ENCODE measurements at regions not wholly inside any gene's neighbourhood (a gene's known extent, or its start where the extent isn't known, plus 50 kb on each side); places are given as distances from the start of the nearest gene placed in this dataset.
"Not testable (repeated sequence)": the region's sequence is repeated elsewhere in the genome, so short reads cannot be mapped to it uniquely, and the experiment has no call there.

DNA sequence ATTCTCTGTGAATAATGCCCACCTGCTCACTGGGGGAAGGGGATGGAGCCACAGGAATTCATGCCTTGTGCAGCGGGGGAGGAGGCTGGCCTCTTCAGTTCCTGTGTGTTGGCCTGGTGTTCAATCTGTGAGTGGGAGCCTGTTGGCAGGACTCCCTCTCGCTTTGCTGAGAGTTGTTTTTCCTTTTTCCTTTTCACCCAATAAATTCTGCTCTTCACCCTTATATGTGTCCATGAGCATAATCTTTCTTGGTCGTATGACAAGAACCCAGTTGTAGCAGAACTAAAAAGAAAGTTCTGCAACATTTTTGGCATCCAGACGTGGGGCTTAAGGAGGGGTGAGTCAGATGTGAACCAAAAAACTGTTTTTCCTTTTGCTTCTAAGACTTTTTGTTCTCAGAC lies 235.2 kb upstream of the HDX start:
- no peaks in the 10 kb centered on the region for H3K36me3 ChIP-seq (ENCODE audit: insufficient read depth, low read length)
- H3K4me1 ChIP-seq (ENCODE audit: insufficient read depth, low read length), result no peaks in the 10 kb centered on the region
- no peak overlapping the region for H2AFZ ChIP-seq (ENCODE audit: low read depth, low read length)
- no peaks in the 10 kb centered on the region for H3K9me3 ChIP-seq (ENCODE audit: low read length)
- no peak overlapping the region for H3K4me3 ChIP-seq (ENCODE audit: low read length)
- peaks cover 5% of the 10 kb centered on the region for H3K27me3 ChIP-seq (ENCODE audit: insufficient read depth, low read length)

DNA sequence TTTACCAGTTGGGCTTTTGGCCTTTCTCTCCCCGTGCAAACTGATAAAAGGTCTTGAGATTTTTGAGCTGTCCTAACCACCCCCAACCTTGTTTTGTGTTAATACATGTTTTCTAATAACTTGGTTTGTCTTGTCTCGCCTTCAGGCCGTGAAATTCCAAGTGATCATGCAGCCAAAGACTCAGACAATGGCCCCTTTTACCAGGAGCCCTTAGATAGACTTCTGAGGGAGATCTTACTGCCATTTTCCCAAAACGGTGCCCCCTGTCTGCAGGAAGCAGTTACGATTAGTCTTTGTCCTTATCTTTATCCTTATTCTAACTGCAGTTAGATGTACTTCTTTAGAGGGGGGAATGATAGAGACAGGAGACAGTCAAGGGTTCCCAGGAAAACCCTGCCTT lies 245.3 kb upstream of the HDX start:
- H3K36me3 ChIP-seq (ENCODE audit: insufficient read depth, low read length), result no peaks in the 10 kb centered on the region
- no peaks in the 10 kb centered on the region for H3K9me3 ChIP-seq (ENCODE audit: low read length)
- H3K27me3 ChIP-seq (ENCODE audit: insufficient read depth, low read length), result peaks cover under 1% of the 10 kb centered on the region
- no peak overlapping the region for H3K4me3 ChIP-seq (ENCODE audit: low read length)
- no peak overlapping the region for H2AFZ ChIP-seq (ENCODE audit: low read depth, low read length)
- H3K4me1 ChIP-seq (ENCODE audit: insufficient read depth, low read length), result no peaks in the 10 kb centered on the region

DNA sequence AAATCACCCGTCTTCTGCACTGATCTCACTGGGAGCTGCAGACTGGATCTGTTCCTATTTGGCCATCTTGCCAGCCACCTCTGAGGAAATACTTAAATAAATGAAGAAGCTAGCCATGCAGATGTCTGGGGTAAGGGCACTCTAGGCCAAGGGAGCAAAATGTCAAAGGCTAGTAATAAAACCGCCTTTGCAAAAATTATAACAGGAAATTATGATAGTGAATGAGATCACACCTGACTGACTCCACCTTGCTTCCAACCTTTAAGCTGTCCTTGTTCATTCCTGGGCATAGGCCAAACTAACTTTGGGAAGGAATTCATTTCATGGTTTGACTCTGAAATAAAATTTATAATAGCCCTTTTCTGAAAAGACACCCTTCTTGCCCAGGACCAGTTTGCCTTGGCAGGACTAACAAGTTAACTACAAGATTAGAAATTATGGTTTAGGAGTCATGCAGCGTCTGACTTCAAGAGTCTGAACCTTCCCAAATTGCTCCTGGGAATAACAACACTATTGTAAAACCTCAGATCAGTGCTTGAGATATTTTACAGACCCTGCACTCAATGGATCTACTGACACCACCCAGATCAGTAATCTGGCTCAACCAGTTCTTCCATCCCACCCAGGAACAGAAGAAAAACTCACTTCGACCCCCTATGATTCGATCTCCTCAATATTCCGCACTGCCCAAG lies 246.9 kb upstream of the HDX start:
- no peaks in the 10 kb centered on the region for H3K36me3 ChIP-seq (ENCODE audit: insufficient read depth, low read length)
- H3K4me3 ChIP-seq (ENCODE audit: low read length), result no peak overlapping the region
- no peaks in the 10 kb centered on the region for H3K27me3 ChIP-seq (ENCODE audit: insufficient read depth, low read length)
- H3K9me3 ChIP-seq (ENCODE audit: low read length), result no peaks in the 10 kb centered on the region
- H2AFZ ChIP-seq (ENCODE audit: low read depth, low read length), result no peak overlapping the region
- no peaks in the 10 kb centered on the region for H3K4me1 ChIP-seq (ENCODE audit: insufficient read depth, low read length)

DNA sequence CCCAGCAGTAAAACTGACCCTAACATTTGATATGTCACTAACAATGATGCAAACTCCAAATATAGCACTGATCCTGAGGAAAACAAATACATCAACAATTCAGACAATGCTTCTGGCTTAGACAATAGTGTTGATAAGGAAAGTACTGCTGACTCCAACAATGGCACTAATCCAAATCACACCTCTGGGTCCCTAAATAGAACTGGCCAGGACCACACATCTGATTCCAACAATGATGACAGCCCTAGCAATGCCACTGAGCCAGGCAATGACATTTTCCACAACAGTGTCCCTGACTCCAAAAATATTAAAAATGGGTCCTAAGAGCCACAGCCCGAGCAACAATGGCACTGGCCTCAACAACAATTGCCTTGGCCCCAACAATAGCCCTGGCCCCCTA lies 243.1 kb upstream of the APOOL start:
- H3K27me3 ChIP-seq (ENCODE audit: insufficient read depth, low read length), result no peaks in the 10 kb centered on the region
- H3K9me3 ChIP-seq (ENCODE audit: low read length), result no peaks in the 10 kb centered on the region
- no peak overlapping the region for H2AFZ ChIP-seq (ENCODE audit: low read depth, low read length)
- H3K4me3 ChIP-seq (ENCODE audit: low read length), result no peak overlapping the region
- H3K36me3 ChIP-seq (ENCODE audit: insufficient read depth, low read length), result no peaks in the 10 kb centered on the region
- no peaks in the 10 kb centered on the region for H3K4me1 ChIP-seq (ENCODE audit: insufficient read depth, low read length)

DNA sequence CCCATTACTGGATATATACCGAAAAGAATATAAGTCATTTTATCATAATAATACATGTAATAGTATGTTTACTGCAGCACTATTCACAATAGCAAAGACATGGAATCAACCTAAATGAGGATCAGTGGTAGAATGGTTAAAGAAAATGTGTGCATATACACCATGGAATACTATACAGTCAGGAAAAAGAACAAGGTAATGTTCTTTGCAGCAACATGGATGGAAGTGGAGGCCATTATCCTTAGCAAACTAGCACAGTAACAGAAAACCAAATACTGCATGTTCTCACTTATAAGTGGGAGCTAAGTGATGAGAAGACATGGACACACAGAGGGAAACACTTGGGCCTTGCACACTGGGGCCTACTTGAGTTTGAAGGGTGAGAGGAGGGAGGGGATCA lies 207.4 kb upstream of the APOOL start:
- no peak overlapping the region for H3K4me3 ChIP-seq (ENCODE audit: low read length)
- H3K9me3 ChIP-seq (ENCODE audit: low read length), result no peaks in the 10 kb centered on the region
- H3K27me3 ChIP-seq (ENCODE audit: insufficient read depth, low read length), result no peaks in the 10 kb centered on the region
- H2AFZ ChIP-seq (ENCODE audit: low read depth, low read length), result no peak overlapping the region
- no peaks in the 10 kb centered on the region for H3K4me1 ChIP-seq (ENCODE audit: insufficient read depth, low read length)
- no peaks in the 10 kb centered on the region for H3K36me3 ChIP-seq (ENCODE audit: insufficient read depth, low read length)

DNA sequence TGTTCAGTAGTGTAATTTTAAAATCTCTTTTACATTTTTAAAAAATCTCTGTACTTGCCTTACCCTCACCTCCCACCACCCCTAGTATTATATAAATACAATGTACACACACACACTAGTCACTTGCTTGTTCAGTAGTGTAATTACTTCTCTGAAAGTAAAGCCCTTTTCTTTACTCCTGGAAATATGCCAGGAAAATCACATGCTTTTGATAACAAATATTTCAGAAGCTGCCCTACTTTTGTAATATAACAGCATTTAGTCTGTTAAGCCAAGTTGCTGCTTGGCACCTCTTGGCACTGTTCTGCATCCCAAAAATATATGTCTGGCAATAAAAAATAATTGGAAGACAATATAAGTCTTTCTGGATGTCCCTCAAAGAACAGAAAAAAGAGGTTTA lies 172.8 kb upstream of the APOOL start:
- no peaks in the 10 kb centered on the region for H3K4me1 ChIP-seq (ENCODE audit: insufficient read depth, low read length)
- H3K36me3 ChIP-seq (ENCODE audit: insufficient read depth, low read length), result no peaks in the 10 kb centered on the region
- no peak overlapping the region for H3K4me3 ChIP-seq (ENCODE audit: low read length)
- H3K9me3 ChIP-seq (ENCODE audit: low read length), result no peaks in the 10 kb centered on the region
- no peaks in the 10 kb centered on the region for H3K27me3 ChIP-seq (ENCODE audit: insufficient read depth, low read length)
- no peak overlapping the region for H2AFZ ChIP-seq (ENCODE audit: low read depth, low read length)

DNA sequence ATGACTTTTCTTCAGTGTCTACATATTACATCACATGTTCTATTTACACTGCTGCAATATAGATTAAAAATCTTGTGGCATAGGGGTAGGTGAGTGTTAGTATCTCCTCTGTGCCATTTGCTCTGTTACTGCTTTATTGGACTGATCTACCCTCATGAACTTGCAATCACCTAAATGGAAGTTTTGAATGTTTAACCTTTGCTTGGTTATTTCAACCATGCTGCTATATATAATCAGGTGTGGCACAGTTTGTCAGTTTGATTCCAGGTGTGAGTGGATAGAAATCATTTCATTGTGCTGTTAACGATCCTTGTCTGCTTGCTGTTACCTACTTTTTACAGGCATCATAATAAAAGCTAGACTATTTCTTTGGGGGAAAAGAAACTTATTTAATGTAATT lies 157.1 kb upstream of the APOOL start:
- H2AFZ ChIP-seq (ENCODE audit: low read depth, low read length); H3K4me1 ChIP-seq (ENCODE audit: insufficient read depth, low read length); H3K27me3 ChIP-seq (ENCODE audit: insufficient read depth, low read length); H3K36me3 ChIP-seq (ENCODE audit: insufficient read depth, low read length); H3K9me3 ChIP-seq (ENCODE audit: low read length); H3K4me3 ChIP-seq (ENCODE audit: low read length): not testable (repeated sequence)

DNA sequence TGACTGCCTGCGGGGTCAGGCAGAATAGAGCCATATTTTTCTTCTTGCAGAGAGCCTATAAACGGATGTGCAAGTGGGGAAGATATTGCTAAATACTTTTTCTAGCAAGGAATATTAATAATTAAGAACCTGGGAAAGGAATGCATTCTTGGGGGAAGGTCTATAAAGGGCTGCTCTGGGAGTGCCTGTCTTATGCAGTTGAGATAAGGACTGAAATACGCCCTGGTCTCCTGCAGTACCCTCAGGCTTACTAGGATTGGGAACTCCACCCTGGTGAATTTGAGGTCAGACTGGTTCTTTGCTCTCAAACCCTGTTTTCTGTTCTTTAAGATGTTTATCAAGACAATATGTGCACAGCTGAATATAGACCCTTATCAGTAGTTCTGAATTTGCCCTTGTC lies 152.5 kb upstream of the APOOL start:
- not testable (repeated sequence) for H3K4me1 ChIP-seq (ENCODE audit: insufficient read depth, low read length); H2AFZ ChIP-seq (ENCODE audit: low read depth, low read length); H3K4me3 ChIP-seq (ENCODE audit: low read length); H3K27me3 ChIP-seq (ENCODE audit: insufficient read depth, low read length); H3K9me3 ChIP-seq (ENCODE audit: low read length); H3K36me3 ChIP-seq (ENCODE audit: insufficient read depth, low read length)

DNA sequence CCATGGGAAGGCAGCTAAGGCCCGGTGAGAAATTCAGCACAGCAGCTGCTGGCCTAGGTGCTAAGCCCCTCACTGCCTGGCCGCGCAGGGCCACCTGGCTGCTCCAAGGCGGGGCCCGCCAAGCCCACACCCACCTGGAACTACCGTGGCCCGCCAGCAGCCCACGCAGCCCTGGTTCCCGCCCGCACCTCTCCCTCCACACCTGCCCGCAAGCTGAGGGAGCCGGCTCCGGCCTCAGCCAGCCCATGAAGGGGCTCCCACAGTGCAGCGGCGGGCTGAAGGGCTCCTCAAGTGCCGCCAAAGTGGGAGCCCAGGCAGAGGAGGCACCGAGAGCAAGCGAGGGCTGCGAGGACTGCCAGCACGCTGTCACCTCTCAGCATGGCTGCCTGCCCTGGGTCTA lies 146.9 kb upstream of the APOOL start:
- H3K9me3 ChIP-seq (ENCODE audit: low read length); H3K27me3 ChIP-seq (ENCODE audit: insufficient read depth, low read length); H2AFZ ChIP-seq (ENCODE audit: low read depth, low read length); H3K36me3 ChIP-seq (ENCODE audit: insufficient read depth, low read length); H3K4me3 ChIP-seq (ENCODE audit: low read length); H3K4me1 ChIP-seq (ENCODE audit: insufficient read depth, low read length): not testable (repeated sequence)

DNA sequence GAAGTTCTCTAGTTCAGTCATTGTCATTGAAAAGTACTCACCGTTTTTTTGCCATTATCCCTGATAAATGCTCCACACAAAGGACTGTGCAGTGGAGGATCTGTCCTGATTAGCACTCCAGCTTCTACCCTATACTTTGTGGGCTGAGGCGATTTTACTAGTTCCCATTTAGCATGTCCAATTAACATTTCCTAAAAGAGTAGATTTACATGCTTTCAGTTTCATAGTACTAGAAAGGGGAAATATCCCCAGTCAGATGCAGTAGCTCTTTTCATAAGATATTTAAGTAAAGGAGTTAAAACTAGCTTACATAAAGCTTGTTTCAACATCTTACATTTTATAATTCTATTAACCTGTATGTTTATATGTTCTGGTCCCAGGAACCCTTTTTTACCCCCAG lies 144.9 kb upstream of the APOOL start:
- not testable (repeated sequence) for H3K36me3 ChIP-seq (ENCODE audit: insufficient read depth, low read length)

DNA sequence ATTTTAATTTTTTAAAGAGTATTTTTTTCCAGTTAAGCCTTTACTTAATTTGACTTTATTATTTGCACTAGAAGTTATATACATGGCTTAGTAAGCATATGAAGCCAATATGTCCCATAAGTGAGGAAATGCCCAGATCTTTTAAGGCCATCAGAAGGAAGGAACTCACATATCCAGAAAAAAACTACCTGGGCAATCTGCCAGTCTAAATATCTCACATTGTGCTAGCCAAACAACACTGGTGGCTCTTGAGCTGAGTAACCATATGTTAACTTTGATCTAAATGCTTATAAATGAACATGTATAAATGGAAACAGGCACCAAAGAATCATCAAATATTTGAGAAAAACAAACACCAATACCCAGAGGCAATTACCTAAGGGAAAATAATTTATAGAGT lies 138.6 kb upstream of the APOOL start:
- Histone ChIP-seq H2AFZ (ENCODE audit: low read depth, low read length) (no peak overlapping the region), H3K9me3 (ENCODE audit: low read length) (no peaks in the 10 kb centered on the region), H3K27me3 (ENCODE audit: insufficient read depth, low read length) (no peaks in the 10 kb centered on the region), H3K36me3 (ENCODE audit: insufficient read depth, low read length) (no peaks in the 10 kb centered on the region), H3K4me1 (ENCODE audit: insufficient read depth, low read length) (no peaks in the 10 kb centered on the region), H3K4me3 (ENCODE audit: low read length) (no peak overlapping the region)

More for the DNA sequence above, 144.9 kb upstream of the APOOL start:
- not testable (repeated sequence) for H2AFZ ChIP-seq (ENCODE audit: low read depth, low read length); H3K4me1 ChIP-seq (ENCODE audit: insufficient read depth, low read length); H3K9me3 ChIP-seq (ENCODE audit: low read length); H3K4me3 ChIP-seq (ENCODE audit: low read length); H3K27me3 ChIP-seq (ENCODE audit: insufficient read depth, low read length)

DNA sequence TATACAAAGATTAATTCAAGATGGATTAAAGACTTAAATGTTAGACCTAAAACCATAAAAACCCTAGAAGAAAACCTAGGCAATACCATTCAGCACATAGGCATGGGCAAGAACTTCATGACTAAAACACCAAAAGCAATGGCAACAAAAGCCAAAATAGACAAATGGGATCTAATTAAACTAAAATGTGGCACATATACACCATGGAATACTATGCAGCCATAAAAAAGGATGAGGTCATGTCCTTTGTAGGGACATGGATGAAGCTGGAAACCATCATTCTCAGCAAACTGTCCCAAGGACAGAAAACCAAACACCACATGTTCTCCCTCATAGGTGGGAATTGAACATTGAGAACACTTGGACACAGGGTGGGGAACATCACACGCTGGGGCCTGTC lies 133.4 kb upstream of the APOOL start:
- H3K4me1 ChIP-seq (ENCODE audit: insufficient read depth, low read length); H3K27me3 ChIP-seq (ENCODE audit: insufficient read depth, low read length); H3K9me3 ChIP-seq (ENCODE audit: low read length); H3K4me3 ChIP-seq (ENCODE audit: low read length); H2AFZ ChIP-seq (ENCODE audit: low read depth, low read length); H3K36me3 ChIP-seq (ENCODE audit: insufficient read depth, low read length): not testable (repeated sequence)

DNA sequence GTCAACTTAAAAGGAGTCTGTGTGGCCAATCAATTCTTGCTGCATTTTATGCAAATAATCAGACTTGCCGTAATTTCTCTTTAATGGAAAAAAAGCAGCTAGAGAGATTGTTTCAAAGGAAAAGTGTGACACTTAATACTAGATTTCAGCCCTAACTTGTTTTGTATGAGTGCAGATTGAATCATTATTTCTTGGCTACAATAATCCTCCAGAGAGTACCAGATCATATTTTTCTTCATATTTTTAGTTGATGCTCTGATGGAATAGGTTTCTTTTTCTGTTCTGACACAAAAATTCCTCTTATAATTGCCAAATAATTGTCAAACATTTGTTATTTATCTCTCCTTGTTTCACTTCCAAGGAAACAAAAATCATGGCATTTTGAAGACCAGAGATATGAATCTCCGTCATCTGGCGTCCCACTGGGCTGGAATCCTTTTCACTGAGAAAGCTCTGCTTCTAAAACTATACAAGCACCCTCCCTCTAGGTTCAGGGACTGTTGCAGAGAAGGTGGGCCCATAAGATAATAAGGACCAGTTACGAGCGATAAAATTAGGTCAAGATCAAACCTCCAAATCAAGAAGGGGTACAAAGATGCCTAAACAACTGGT lies 131.4 kb upstream of the APOOL start:
- not testable (repeated sequence) for H2AFZ ChIP-seq (ENCODE audit: low read depth, low read length); H3K4me1 ChIP-seq (ENCODE audit: insufficient read depth, low read length); H3K9me3 ChIP-seq (ENCODE audit: low read length); H3K36me3 ChIP-seq (ENCODE audit: insufficient read depth, low read length); H3K4me3 ChIP-seq (ENCODE audit: low read length); H3K27me3 ChIP-seq (ENCODE audit: insufficient read depth, low read length)

DNA sequence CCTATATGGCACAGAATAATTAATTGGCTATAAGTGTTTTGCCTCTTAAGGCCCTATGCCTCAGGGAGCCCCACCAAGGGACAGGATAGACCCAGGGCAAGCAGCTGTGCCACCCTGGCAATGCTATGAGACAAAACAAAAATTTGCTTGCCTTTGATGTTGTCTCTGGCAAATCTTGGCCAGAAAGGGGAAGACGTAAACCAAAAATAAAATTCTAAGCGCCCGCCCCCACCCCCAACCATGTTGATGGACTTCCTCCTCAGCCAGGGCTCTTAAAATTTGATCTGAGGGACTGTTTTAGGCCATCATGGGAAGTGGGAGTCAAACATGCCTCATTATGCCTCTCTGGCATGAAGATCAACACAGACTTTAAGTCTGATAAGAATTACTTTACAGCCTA lies 130.5 kb upstream of the APOOL start:
- Histone ChIP-seq H2AFZ (ENCODE audit: low read depth, low read length) (no peak overlapping the region), H3K4me3 (ENCODE audit: low read length) (no peak overlapping the region), H3K4me1 (ENCODE audit: insufficient read depth, low read length) (no peaks in the 10 kb centered on the region), H3K9me3 (ENCODE audit: low read length) (no peaks in the 10 kb centered on the region), H3K36me3 (ENCODE audit: insufficient read depth, low read length) (no peaks in the 10 kb centered on the region), H3K27me3 (ENCODE audit: insufficient read depth, low read length) (no peaks in the 10 kb centered on the region)
